ENCODE measurements at regions not wholly inside any gene's neighbourhood (a gene's known extent, or its start where the extent isn't known, plus 50 kb on each side); places are given as distances from the start of the nearest gene placed in this dataset.

- Histone ChIP-seq H3K9ac (ENCODE audit: low read length) (no peak overlapping the region), H3K27me3 (replicated peaks; ENCODE audit: insufficient read depth, low read length) (no peaks in the 10 kb centered on the region), H4K20me1 (ENCODE audit: insufficient read depth, low read length) (no peaks in the 10 kb centered on the region), H3K4me2 (ENCODE audit: low read depth, low read length) (no peak overlapping the region), H3K36me3 (replicated peaks; ENCODE audit: insufficient read depth, low read length) (no peaks in the 10 kb centered on the region), H2AFZ (ENCODE audit: low read length) (no peak overlapping the region), H3K79me2 (ENCODE audit: low read length) (no peaks in the 10 kb centered on the region), H3K27ac (ENCODE audit: low read length) (no peak overlapping the region), H3K4me3 (ENCODE audit: low read length) (no peak overlapping the region), H3F3A (ENCODE audit: insufficient read depth, low read length) (no peaks in the 10 kb centered on the region), H3K9me3 (replicated peaks; ENCODE audit: insufficient read depth, low read length) (no peaks in the 10 kb centered on the region), H3K9me2 (replicated peaks; ENCODE audit: insufficient read depth, low read length) (no peaks in the 10 kb centered on the region), H3K4me1 (ENCODE audit: low read length) (no peaks in the 10 kb centered on the region)
- DNase-seq: no peak
- no peak for TF ChIP-seq EZH2 (optimal IDR thresholded peaks at IDR 0.05; ENCODE audit: low read depth, low read length)
- TF ChIP-seq CTCF (IDR thresholded peaks at IDR 0.05; ENCODE audit: low read length): no peak
- TF ChIP-seq EZH2phosphoT487 (IDR thresholded peaks at IDR 0.05; ENCODE audit: low read length): no peak
These were observed 1219.5 kb upstream of the PCDH20 start for GRCh38 chr13:62635161-62635560.

GRCh38 chr13:62633448-62633847, 1217.8 kb upstream of the PCDH20 start:
- DNase-seq: no peak
- no peak overlapping the region for H3K4me3 ChIP-seq (ENCODE audit: low read length)
- H3F3A ChIP-seq (ENCODE audit: insufficient read depth, low read length): no peaks in the 10 kb centered on the region
- TF ChIP-seq CTCF (IDR thresholded peaks at IDR 0.05; ENCODE audit: low read length) (no peak), EZH2 (optimal IDR thresholded peaks at IDR 0.05; ENCODE audit: low read depth, low read length) (no peak), EZH2phosphoT487 (IDR thresholded peaks at IDR 0.05; ENCODE audit: low read length) (no peak)
- no peaks in the 10 kb centered on the region for H4K20me1 ChIP-seq (ENCODE audit: insufficient read depth, low read length)
- H3K79me2 ChIP-seq (ENCODE audit: low read length): no peaks in the 10 kb centered on the region
- H3K36me3 ChIP-seq (replicated peaks; ENCODE audit: insufficient read depth, low read length): no peaks in the 10 kb centered on the region
- H3K4me2 ChIP-seq (ENCODE audit: low read depth, low read length): no peak overlapping the region
- H3K27me3 ChIP-seq (replicated peaks; ENCODE audit: insufficient read depth, low read length): no peaks in the 10 kb centered on the region
- H3K9me2 ChIP-seq (replicated peaks; ENCODE audit: insufficient read depth, low read length): no peaks in the 10 kb centered on the region
- H3K9me3 ChIP-seq (replicated peaks; ENCODE audit: insufficient read depth, low read length): no peaks in the 10 kb centered on the region
- no peaks in the 10 kb centered on the region for H3K4me1 ChIP-seq (ENCODE audit: low read length)
- no peak overlapping the region for H2AFZ ChIP-seq (ENCODE audit: low read length)
- H3K9ac ChIP-seq (ENCODE audit: low read length): no peak overlapping the region
- H3K27ac ChIP-seq (ENCODE audit: low read length): no peak overlapping the region

- Histone ChIP-seq H3K79me2 (ENCODE audit: low read length) (no peaks in the 10 kb centered on the region), H3K27me3 (replicated peaks; ENCODE audit: insufficient read depth, low read length) (no peaks in the 10 kb centered on the region), H3K27ac (ENCODE audit: low read length) (no peak overlapping the region), H3F3A (ENCODE audit: insufficient read depth, low read length) (no peaks in the 10 kb centered on the region), H3K4me3 (ENCODE audit: low read length) (no peak overlapping the region), H3K36me3 (replicated peaks; ENCODE audit: insufficient read depth, low read length) (no peaks in the 10 kb centered on the region), H2AFZ (ENCODE audit: low read length) (no peak overlapping the region), H4K20me1 (ENCODE audit: insufficient read depth, low read length) (no peaks in the 10 kb centered on the region), H3K9ac (ENCODE audit: low read length) (no peak overlapping the region), H3K9me2 (replicated peaks; ENCODE audit: insufficient read depth, low read length) (no peaks in the 10 kb centered on the region), H3K4me2 (ENCODE audit: low read depth, low read length) (no peak overlapping the region), H3K9me3 (replicated peaks; ENCODE audit: insufficient read depth, low read length) (no peaks in the 10 kb centered on the region), H3K4me1 (ENCODE audit: low read length) (no peaks in the 10 kb centered on the region)
- TF ChIP-seq EZH2 (optimal IDR thresholded peaks at IDR 0.05; ENCODE audit: low read depth, low read length) (no peak), CTCF (IDR thresholded peaks at IDR 0.05; ENCODE audit: low read length) (no peak), EZH2phosphoT487 (IDR thresholded peaks at IDR 0.05; ENCODE audit: low read length) (no peak)
- DNase-seq: no peak
These were observed 1216.0 kb upstream of the PCDH20 start for GRCh38 chr13:62631619-62632018.

All from MM.1S (cell line).